Chondrocyte (in vitro differentiated cells): ENCODE measurements at regions not wholly inside any gene's neighbourhood (a gene's known extent, or its start where the extent isn't known, plus 50 kb on each side); places are given as distances from the start of the nearest gene placed in this dataset.
A peak's percentile ranks its signal among the peaks of the same experiment; 100 is the strongest.

Experiments
- DNase-seq: peaks from one replicate; pipeline ENCODE4 v3.0.0; 2021; ENCODE audit warnings: mixed read lengths, low spot score
- H3K27ac Mint-ChIP-seq: one replicate; pipeline ENCODE4 v1.8.0; 2021; ENCODE audit warnings: mild to moderate bottlenecking, moderate library complexity, mixed read lengths; ENCODE audit not compliant: unreplicated experiment
- H3K27me3 Mint-ChIP-seq: 2 replicates; pipeline ENCODE4 v1.8.0; 2021; ENCODE audit warnings: low read depth, mixed read lengths
- H3K36me3 Mint-ChIP-seq: 2 replicates; pipeline ENCODE4 v1.8.0; 2021; ENCODE audit warnings: low read depth, mixed read lengths
- H3K4me1 Mint-ChIP-seq: 2 replicates; pipeline ENCODE4 v1.8.0; 2021; ENCODE audit warnings: low read depth, mild to moderate bottlenecking, mixed read lengths
- H3K4me3 Mint-ChIP-seq: one replicate; pipeline ENCODE4 v1.8.0; 2021; ENCODE audit warnings: mild to moderate bottlenecking, moderate library complexity, mixed read lengths; ENCODE audit not compliant: unreplicated experiment
- H3K9me3 Mint-ChIP-seq: 2 replicates; pipeline ENCODE4 v1.8.0; 2021; ENCODE audit warnings: low read depth, mixed read lengths
- CTCF ChIP-seq: fragments of 200-600 bp; sonication (generic); IDR thresholded peaks from 2 replicates; pipeline ENCODE4 v1.5.0; 2021; ENCODE audit warnings: antibody characterized with exemption, mild to moderate bottlenecking, moderate library complexity

- TF ChIP-seq CTCF: no peak
- no peaks in the 10 kb centered on the region for H3K36me3 Mint-ChIP-seq
- no peaks in the 10 kb centered on the region for H3K9me3 Mint-ChIP-seq
- H3K4me1 Mint-ChIP-seq: peaks cover 32% of the 10 kb centered on the region
- no peak overlapping the region for H3K27ac Mint-ChIP-seq
- H3K4me3 Mint-ChIP-seq: no peak overlapping the region
- H3K27me3 Mint-ChIP-seq: no peaks in the 10 kb centered on the region
- no peak for DNase-seq
Observed at GRCh38 chr5:68519143-68519542, 303.6 kb downstream of the PIK3R1 start.

GRCh38 chr5:68521776-68522175 lies 306.2 kb downstream of the PIK3R1 start:
- no peak for TF ChIP-seq CTCF
- peaks cover 32% of the 10 kb centered on the region for H3K4me1 Mint-ChIP-seq
- peaks cover 1% of the 10 kb centered on the region for H3K36me3 Mint-ChIP-seq
- no peaks in the 10 kb centered on the region for H3K27me3 Mint-ChIP-seq
- H3K27ac Mint-ChIP-seq: peak overlapping the region; percentile 85
- no peak overlapping the region for H3K4me3 Mint-ChIP-seq
- DNase-seq: no peak
- no peaks in the 10 kb centered on the region for H3K9me3 Mint-ChIP-seq

- Mint-ChIP-seq H3K27me3 (no peaks in the 10 kb centered on the region), H3K4me1 (peaks cover 29% of the 10 kb centered on the region), H3K36me3 (peaks cover 2% of the 10 kb centered on the region), H3K9me3 (peaks cover 4% of the 10 kb centered on the region), H3K27ac (peak overlapping the region; percentile 85), H3K4me3 (no peak overlapping the region)
- no peak for DNase-seq
- TF ChIP-seq CTCF: no peak
Observed at GRCh38 chr5:68522863-68523262, 307.3 kb downstream of the PIK3R1 start.

- peaks cover 4% of the 10 kb centered on the region for H3K36me3 Mint-ChIP-seq
- H3K27ac Mint-ChIP-seq: peak overlapping the region; percentile 57
- H3K4me1 Mint-ChIP-seq: peaks cover 40% of the 10 kb centered on the region
- H3K4me3 Mint-ChIP-seq: no peak overlapping the region
- H3K27me3 Mint-ChIP-seq: no peaks in the 10 kb centered on the region
- TF ChIP-seq CTCF: no peak
- no peak for DNase-seq
- H3K9me3 Mint-ChIP-seq: peaks cover 8% of the 10 kb centered on the region
Observed at GRCh38 chr5:68528821-68529273, 313.3 kb downstream of the PIK3R1 start.

GRCh38 chr5:68529581-68529980 lies 314.0 kb downstream of the PIK3R1 start:
- DNase-seq: no peak
- peaks cover 8% of the 10 kb centered on the region for H3K9me3 Mint-ChIP-seq
- peaks cover 47% of the 10 kb centered on the region for H3K4me1 Mint-ChIP-seq
- no peaks in the 10 kb centered on the region for H3K27me3 Mint-ChIP-seq
- H3K4me3 Mint-ChIP-seq: no peak overlapping the region
- peak overlapping the region; percentile 57 for H3K27ac Mint-ChIP-seq
- TF ChIP-seq CTCF: no peak
- peaks cover 4% of the 10 kb centered on the region for H3K36me3 Mint-ChIP-seq
